CD4-positive, alpha-beta T cell (primary cell): ENCODE measurements at regions not wholly inside any gene's neighbourhood (a gene's known extent, or its start where the extent isn't known, plus 50 kb on each side); places are given as distances from the start of the nearest gene placed in this dataset.

Source experiments
- ATAC-seq: fragments of 200-7000 bp; cut with Tn5 transposase; one replicate; pipeline ENCODE4 v1.10.0; 2022; ENCODE audit warnings: mild to moderate bottlenecking; ENCODE audit not compliant: poor library complexity
- CTCF ChIA-PET: fragments of 350-600 bp; sonication (Branson Sonifier 250); formaldehyde crosslinking; loops from one replicate; lab custom pipeline; 2021; ENCODE audit warnings: antibody characterized with exemption, inconsistent platforms; lab: Charles Lee
- POLR2A ChIA-PET: fragments of 350-600 bp; sonication (Branson Sonifier 250); formaldehyde crosslinking; loops from one replicate; lab custom pipeline; 2021; ENCODE audit warnings: antibody characterized with exemption, inconsistent platforms; lab: Charles Lee
- DNase-seq, 14 experiments: peaks; one replicate each; pipeline ENCODE4 v3.0.0-alpha.2; 2013 to 2020; ENCODE audit warnings: mixed read lengths in 2 of 14
- H3K27ac ChIP-seq, 2 donors: one replicate each; pipeline versions ENCODE4 v1.5.1 to v1.7.0; 2013; ENCODE audit warnings: low read length in 2 of 2, low read depth in 1 of 2, mild to moderate bottlenecking in 1 of 2
- H3K27me3 ChIP-seq, 2 experiments: 1 replicate in 1 of 2; 2 replicates in 1 of 2; pipeline versions ENCODE4 v1.6.1 to v1.7.0; 2013; ENCODE audit warnings: low read length in 2 of 2, control low read depth in 1 of 2, mild to moderate bottlenecking in 1 of 2, moderate library complexity in 1 of 2; ENCODE audit not compliant: insufficient read depth in 2 of 2, control insufficient read depth in 1 of 2
- H3K36me3 ChIP-seq: one replicate; pipeline ENCODE4 v1.6.1; 2013; ENCODE audit warnings: low read length, control low read depth; ENCODE audit not compliant: insufficient read depth
- H3K4me1 ChIP-seq: one replicate; pipeline ENCODE4 v1.6.1; 2013; ENCODE audit warnings: low read length, control low read depth; ENCODE audit not compliant: insufficient read depth
- H3K4me3 ChIP-seq: one replicate; pipeline ENCODE4 v1.5.1; 2013; ENCODE audit warnings: mild to moderate bottlenecking, low read length, moderate library complexity
- H3K9me3 ChIP-seq, 2 experiments: 1 replicate in 1 of 2; 2 replicates in 1 of 2; pipeline versions ENCODE4 v1.6.1 to v1.7.0; 2013; ENCODE audit warnings: low read length in 2 of 2, mild to moderate bottlenecking in 2 of 2, control low read depth in 1 of 2, moderate library complexity in 1 of 2; ENCODE audit not compliant: control insufficient read depth in 1 of 2, insufficient read depth in 1 of 2
- H3K27ac Mint-ChIP-seq: one replicate; pipeline ENCODE4 v1.8.0; 2020; ENCODE audit warnings: mixed read lengths
- H3K27me3 Mint-ChIP-seq: one replicate; pipeline ENCODE4 v1.8.0; 2021; ENCODE audit warnings: mixed read lengths
- H3K36me3 Mint-ChIP-seq: one replicate; pipeline ENCODE4 v1.8.0; 2021; ENCODE audit warnings: low read depth, mixed read lengths
- H3K4me1 Mint-ChIP-seq: one replicate; pipeline ENCODE4 v1.8.0; 2021; ENCODE audit warnings: low read depth, mixed read lengths
- H3K4me3 Mint-ChIP-seq: one replicate; pipeline ENCODE4 v1.8.0; 2020; ENCODE audit warnings: mild to moderate bottlenecking, mixed read lengths
- H3K9me3 Mint-ChIP-seq: one replicate; pipeline ENCODE4 v1.8.0; 2020; ENCODE audit warnings: mixed read lengths
- intact Hi-C, 2 experiments: fragments of 100-400 bp; cut with DNase I in 1 of 2; cut with micrococcal nuclease in 1 of 2; formaldehyde crosslinking; loops; one replicate each; pipeline versions ENCODE4 v1.15.1 to v1.9.0; 2023 to 2025; cut with DNase I, micrococcal nuclease
- TF ChIP-seq, protein P1 (sequence below): fragments of 200-600 bp; IDR thresholded peaks from one replicate; pipeline ENCODE4 v1.8.0; 2022; ENCODE audit warnings: antibody characterized with exemption, mild to moderate bottlenecking

DNA sequence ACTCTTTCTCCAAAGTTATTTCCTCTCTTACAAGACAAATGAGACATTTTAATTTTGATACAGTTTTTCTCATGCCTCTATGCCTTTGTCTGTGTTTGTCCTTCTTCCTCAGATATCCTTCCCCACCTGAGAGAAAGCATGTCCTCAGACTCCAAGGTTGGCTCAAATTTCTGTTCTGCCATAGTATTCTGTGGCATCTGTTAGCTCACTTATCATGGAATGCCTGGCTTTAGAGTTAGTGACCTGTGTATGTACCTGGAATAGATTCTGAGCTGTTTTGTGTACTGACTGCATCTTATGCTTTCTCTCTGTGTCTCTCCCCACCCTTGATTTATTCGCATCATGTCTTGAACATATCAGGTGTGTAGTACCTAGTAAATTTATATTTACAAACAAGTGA lies 90.0 kb downstream of the CENPW start:
- CTCF ChIA-PET: no interaction called here
- Histone ChIP-seq H3K9me3 (no peaks in the 10 kb centered on the region), H3K36me3 (no peaks in the 10 kb centered on the region), H3K4me3 (no peak overlapping the region), H3K27me3 (no peaks in the 10 kb centered on the region), H3K4me1 (no peaks in the 10 kb centered on the region), H3K27ac (no peak overlapping the region)
- Mint-ChIP-seq H3K27me3 (no peaks in the 10 kb centered on the region), H3K36me3 (no peaks in the 10 kb centered on the region), H3K4me3 (no peak overlapping the region), H3K9me3 (no peaks in the 10 kb centered on the region), H3K27ac (no peak overlapping the region), H3K4me1 (no peaks in the 10 kb centered on the region)
- no peak for DNase-seq
- intact Hi-C loops: no loop called here
- POLR2A ChIA-PET: no interaction called here
- ATAC-seq: no peak
- TF ChIP-seq, protein P1, sequence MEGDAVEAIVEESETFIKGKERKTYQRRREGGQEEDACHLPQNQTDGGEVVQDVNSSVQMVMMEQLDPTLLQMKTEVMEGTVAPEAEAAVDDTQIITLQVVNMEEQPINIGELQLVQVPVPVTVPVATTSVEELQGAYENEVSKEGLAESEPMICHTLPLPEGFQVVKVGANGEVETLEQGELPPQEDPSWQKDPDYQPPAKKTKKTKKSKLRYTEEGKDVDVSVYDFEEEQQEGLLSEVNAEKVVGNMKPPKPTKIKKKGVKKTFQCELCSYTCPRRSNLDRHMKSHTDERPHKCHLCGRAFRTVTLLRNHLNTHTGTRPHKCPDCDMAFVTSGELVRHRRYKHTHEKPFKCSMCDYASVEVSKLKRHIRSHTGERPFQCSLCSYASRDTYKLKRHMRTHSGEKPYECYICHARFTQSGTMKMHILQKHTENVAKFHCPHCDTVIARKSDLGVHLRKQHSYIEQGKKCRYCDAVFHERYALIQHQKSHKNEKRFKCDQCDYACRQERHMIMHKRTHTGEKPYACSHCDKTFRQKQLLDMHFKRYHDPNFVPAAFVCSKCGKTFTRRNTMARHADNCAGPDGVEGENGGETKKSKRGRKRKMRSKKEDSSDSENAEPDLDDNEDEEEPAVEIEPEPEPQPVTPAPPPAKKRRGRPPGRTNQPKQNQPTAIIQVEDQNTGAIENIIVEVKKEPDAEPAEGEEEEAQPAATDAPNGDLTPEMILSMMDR: no peak

DNA sequence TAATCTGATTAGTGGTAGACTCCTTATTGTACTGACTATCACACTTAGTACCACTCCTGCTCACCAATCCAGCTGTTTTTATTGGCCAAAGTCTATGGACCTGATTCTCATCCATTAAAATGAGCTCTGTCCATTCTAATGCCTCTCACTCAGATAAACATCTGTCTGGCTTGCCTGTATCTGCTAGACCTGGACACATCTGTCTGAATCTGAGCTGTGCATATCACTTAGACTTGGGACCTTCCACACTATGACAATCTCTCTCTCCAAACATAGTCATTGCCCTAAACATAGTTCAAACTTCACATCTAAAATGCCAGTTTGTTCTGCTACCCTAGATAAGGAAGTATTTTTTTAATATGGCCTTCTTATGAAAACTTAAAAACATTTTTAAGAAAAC lies 92.6 kb downstream of the CENPW start:
- no peak overlapping the region for H3K4me3 ChIP-seq
- intact Hi-C loops: no loop called here
- no peaks in the 10 kb centered on the region for H3K27me3 ChIP-seq
- H3K27ac ChIP-seq: no peak overlapping the region
- ATAC-seq (no peak), DNase-seq (no peak)
- H3K4me1 Mint-ChIP-seq: no peaks in the 10 kb centered on the region
- no peaks in the 10 kb centered on the region for H3K9me3 ChIP-seq
- ChIA-PET POLR2A (no interaction called here), CTCF (no interaction called here)
- H3K27me3 Mint-ChIP-seq: no peaks in the 10 kb centered on the region
- H3K4me1 ChIP-seq: no peaks in the 10 kb centered on the region
- TF ChIP-seq, protein P1: no peak
- H3K9me3 Mint-ChIP-seq: no peaks in the 10 kb centered on the region
- no peak overlapping the region for H3K4me3 Mint-ChIP-seq
- no peaks in the 10 kb centered on the region for H3K36me3 ChIP-seq
- no peaks in the 10 kb centered on the region for H3K36me3 Mint-ChIP-seq
- H3K27ac Mint-ChIP-seq: no peak overlapping the region

DNA sequence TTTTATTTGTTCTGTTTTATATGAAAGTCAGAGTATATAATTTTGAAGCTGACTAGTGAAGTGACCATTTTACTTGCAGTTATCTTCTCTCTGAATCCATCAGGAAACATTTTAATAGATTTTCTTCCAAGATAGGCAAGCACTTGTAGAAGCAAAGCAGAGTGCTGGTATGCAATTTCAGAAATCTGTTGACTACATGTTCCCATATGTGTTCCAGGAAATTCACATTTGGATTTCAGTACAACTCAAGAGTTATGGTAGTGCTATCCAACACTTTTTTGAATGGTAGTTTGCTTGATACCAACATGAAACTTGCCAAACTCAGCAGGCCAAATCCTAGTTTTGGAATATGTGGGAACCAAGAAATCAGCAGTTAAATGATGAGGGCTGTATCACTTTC lies 94.0 kb downstream of the CENPW start:
- DNase-seq (no peak), ATAC-seq (no peak)
- CTCF ChIA-PET: no interaction called here
- POLR2A ChIA-PET: no interaction called here
- no peaks in the 10 kb centered on the region for H3K27me3 ChIP-seq
- Mint-ChIP-seq H3K9me3 (no peaks in the 10 kb centered on the region), H3K27me3 (no peaks in the 10 kb centered on the region), H3K4me3 (no peak overlapping the region), H3K27ac (no peak overlapping the region), H3K36me3 (no peaks in the 10 kb centered on the region), H3K4me1 (no peaks in the 10 kb centered on the region)
- intact Hi-C loops: no loop called here
- H3K9me3 ChIP-seq: no peaks in the 10 kb centered on the region
- no peaks in the 10 kb centered on the region for H3K4me1 ChIP-seq
- TF ChIP-seq, protein P1: no peak
- no peak overlapping the region for H3K4me3 ChIP-seq
- H3K36me3 ChIP-seq: no peaks in the 10 kb centered on the region
- no peak overlapping the region for H3K27ac ChIP-seq
